ENCODE measurements at regions not wholly inside any gene's neighbourhood (a gene's known extent, or its start where the extent isn't known, plus 50 kb on each side); places are given as distances from the start of the nearest gene placed in this dataset.

DNA sequence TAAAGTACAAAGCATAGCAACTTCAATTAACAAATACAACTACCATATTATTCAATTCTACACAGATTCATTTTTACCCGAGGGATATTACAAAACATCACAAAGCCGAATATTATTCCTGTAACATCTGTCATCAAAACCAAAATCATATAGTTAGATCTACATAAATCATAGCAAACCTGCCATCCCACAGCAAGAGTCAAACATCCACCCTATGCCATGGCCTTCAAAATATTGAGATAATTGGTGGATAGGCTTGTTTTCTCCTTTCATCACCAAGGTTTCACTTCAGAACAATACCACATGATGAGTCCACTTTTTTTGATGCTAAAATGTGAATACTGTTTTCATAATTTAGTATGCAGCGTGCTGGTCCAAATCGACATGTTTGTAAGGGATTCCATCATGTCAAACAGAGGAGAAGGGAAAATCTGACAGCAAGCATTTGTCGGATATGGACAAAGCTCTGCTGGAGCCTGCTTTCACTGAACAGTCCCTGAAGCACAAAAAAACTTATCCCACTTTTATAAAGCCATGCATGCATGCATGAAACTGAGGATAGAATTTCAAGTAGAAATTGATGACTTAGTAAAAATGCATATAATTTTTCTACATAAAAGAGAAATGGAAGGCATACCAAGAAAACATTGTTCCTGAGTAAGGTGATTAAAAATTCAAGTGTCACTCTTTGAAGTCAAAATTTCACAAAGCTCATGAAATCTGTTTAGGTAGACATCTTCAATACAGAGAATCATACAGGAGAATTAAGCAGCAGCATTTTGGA is 494.1 kb downstream of the HACE1 start:
- TF ChIP-seq, protein P1, sequence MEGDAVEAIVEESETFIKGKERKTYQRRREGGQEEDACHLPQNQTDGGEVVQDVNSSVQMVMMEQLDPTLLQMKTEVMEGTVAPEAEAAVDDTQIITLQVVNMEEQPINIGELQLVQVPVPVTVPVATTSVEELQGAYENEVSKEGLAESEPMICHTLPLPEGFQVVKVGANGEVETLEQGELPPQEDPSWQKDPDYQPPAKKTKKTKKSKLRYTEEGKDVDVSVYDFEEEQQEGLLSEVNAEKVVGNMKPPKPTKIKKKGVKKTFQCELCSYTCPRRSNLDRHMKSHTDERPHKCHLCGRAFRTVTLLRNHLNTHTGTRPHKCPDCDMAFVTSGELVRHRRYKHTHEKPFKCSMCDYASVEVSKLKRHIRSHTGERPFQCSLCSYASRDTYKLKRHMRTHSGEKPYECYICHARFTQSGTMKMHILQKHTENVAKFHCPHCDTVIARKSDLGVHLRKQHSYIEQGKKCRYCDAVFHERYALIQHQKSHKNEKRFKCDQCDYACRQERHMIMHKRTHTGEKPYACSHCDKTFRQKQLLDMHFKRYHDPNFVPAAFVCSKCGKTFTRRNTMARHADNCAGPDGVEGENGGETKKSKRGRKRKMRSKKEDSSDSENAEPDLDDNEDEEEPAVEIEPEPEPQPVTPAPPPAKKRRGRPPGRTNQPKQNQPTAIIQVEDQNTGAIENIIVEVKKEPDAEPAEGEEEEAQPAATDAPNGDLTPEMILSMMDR (IDR thresholded peaks at IDR 0.05 in 2 of 3, conservative IDR thresholded peaks at IDR 0.05 in 1 of 3; ENCODE audit: control insufficient read depth in 2 of 3, extremely low read depth in 1 of 3, insufficient read depth in 1 of 3, low read depth in 3 of 3, low read length in 3 of 3): no peak
- TF ChIP-seq NR2C2 (IDR thresholded peaks at IDR 0.05; ENCODE audit: borderline replicate concordance, control insufficient read depth, insufficient read length, low read depth): no peak
- TF ChIP-seq, protein P2, sequence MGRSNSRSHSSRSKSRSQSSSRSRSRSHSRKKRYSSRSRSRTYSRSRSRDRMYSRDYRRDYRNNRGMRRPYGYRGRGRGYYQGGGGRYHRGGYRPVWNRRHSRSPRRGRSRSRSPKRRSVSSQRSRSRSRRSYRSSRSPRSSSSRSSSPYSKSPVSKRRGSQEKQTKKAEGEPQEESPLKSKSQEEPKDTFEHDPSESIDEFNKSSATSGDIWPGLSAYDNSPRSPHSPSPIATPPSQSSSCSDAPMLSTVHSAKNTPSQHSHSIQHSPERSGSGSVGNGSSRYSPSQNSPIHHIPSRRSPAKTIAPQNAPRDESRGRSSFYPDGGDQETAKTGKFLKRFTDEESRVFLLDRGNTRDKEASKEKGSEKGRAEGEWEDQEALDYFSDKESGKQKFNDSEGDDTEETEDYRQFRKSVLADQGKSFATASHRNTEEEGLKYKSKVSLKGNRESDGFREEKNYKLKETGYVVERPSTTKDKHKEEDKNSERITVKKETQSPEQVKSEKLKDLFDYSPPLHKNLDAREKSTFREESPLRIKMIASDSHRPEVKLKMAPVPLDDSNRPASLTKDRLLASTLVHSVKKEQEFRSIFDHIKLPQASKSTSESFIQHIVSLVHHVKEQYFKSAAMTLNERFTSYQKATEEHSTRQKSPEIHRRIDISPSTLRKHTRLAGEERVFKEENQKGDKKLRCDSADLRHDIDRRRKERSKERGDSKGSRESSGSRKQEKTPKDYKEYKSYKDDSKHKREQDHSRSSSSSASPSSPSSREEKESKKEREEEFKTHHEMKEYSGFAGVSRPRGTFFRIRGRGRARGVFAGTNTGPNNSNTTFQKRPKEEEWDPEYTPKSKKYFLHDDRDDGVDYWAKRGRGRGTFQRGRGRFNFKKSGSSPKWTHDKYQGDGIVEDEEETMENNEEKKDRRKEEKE (IDR thresholded peaks at IDR 0.05): no peak
- TF ChIP-seq POLR2A (IDR thresholded peaks at IDR 0.05; ENCODE audit: low read depth, low read length): no peak
- no peak for TF ChIP-seq FOXK2 (IDR thresholded peaks at IDR 0.05)
- TF ChIP-seq STAT1 (conservative IDR thresholded peaks at IDR 0.05): no peak
- TF ChIP-seq NBN (IDR thresholded peaks at IDR 0.05): no peak
- TF ChIP-seq MYC (IDR thresholded peaks at IDR 0.05; ENCODE audit: insufficient read depth, insufficient read length, insufficient replicate concordance, low read length, severe bottlenecking): no peak
- TF ChIP-seq, protein P3, sequence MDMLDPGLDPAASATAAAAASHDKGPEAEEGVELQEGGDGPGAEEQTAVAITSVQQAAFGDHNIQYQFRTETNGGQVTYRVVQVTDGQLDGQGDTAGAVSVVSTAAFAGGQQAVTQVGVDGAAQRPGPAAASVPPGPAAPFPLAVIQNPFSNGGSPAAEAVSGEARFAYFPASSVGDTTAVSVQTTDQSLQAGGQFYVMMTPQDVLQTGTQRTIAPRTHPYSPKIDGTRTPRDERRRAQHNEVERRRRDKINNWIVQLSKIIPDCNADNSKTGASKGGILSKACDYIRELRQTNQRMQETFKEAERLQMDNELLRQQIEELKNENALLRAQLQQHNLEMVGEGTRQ (IDR thresholded peaks at IDR 0.05; ENCODE audit: borderline replicate concordance, low read depth, low read length): no peak
- TF ChIP-seq, protein P4, sequence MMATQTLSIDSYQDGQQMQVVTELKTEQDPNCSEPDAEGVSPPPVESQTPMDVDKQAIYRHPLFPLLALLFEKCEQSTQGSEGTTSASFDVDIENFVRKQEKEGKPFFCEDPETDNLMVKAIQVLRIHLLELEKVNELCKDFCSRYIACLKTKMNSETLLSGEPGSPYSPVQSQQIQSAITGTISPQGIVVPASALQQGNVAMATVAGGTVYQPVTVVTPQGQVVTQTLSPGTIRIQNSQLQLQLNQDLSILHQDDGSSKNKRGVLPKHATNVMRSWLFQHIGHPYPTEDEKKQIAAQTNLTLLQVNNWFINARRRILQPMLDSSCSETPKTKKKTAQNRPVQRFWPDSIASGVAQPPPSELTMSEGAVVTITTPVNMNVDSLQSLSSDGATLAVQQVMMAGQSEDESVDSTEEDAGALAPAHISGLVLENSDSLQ (IDR thresholded peaks at IDR 0.05): no peak
- no peak for TF ChIP-seq STAT3 (IDR thresholded peaks at IDR 0.05; ENCODE audit: low read depth, low read length)
- no peak for TF ChIP-seq CHD4 (IDR thresholded peaks at IDR 0.05)
- no peak for TF ChIP-seq EZH2 (IDR thresholded peaks at IDR 0.05; ENCODE audit: borderline replicate concordance, control insufficient read depth, low read depth, low read length)
- TF ChIP-seq MEF2B (IDR thresholded peaks at IDR 0.05; ENCODE audit: partially characterized antibody, poor library complexity, severe bottlenecking): no peak
